Caco-2 (cell line): ENCODE measurements at regions not wholly inside any gene's neighbourhood (a gene's known extent, or its start where the extent isn't known, plus 50 kb on each side); places are given as distances from the start of the nearest gene placed in this dataset.

Experiments used
- BruUV-seq: library from RNA; stranded (reverse); fragments of 400-500 nt; replicated peaks from 2 replicates; lab custom pipeline; 2021; lab: Mats Ljungman, UMichigan
- CTCF ChIA-PET: fragments of 300-600 bp; sonication (Branson Sonifier 250); formaldehyde crosslinking; loops from one replicate; lab custom pipeline; 2022; ENCODE audit warnings: antibody characterized with exemption; lab: Charles Lee
- POLR2A ChIA-PET: fragments of 300-600 bp; sonication (Branson Sonifier 250); formaldehyde crosslinking; loops from one replicate; lab custom pipeline; 2022; ENCODE audit warnings: antibody characterized with exemption; lab: Charles Lee
- DNase-seq, 2 experiments: peaks; one replicate each; pipeline versions ENCODE4 v3.0.0 to v3.0.0-alpha.2; 2020 to 2022
- H3K27me3 ChIP-seq: replicated peaks from 2 replicates; pipeline ENCODE4 v1.6.0; 2011; ENCODE audit warnings: low read length; ENCODE audit not compliant: control insufficient read depth, insufficient read depth
- H3K36me3 ChIP-seq: 2 replicates; pipeline ENCODE4 v1.5.1; 2011; ENCODE audit warnings: low read length; ENCODE audit not compliant: control insufficient read depth, insufficient read depth
- H3K4me1 ChIP-seq: fragments of 250-450 bp; sonication (Bioruptor Pico); 2 replicates; pipeline ENCODE4 v1.5.1; 2020; ENCODE audit warnings: mild to moderate bottlenecking
- H3K4me3 ChIP-seq: 2 replicates; pipeline ENCODE4 v1.5.1; 2011; ENCODE audit warnings: low read depth, mild to moderate bottlenecking, control low read depth, low read length
- H3K9me3 ChIP-seq: fragments of 250-450 bp; sonication (Bioruptor Pico); 2 replicates; pipeline ENCODE4 v1.5.1; 2020; ENCODE audit warnings: mild to moderate bottlenecking, moderate library complexity
- H3K27ac Mint-ChIP-seq: one replicate; pipeline ENCODE4 v1.8.0; 2022; ENCODE audit warnings: mixed read lengths; ENCODE audit not compliant: unreplicated experiment
- H3K27me3 Mint-ChIP-seq: one replicate; pipeline ENCODE4 v1.8.0; 2022; ENCODE audit warnings: mixed read lengths; ENCODE audit not compliant: insufficient read depth, unreplicated experiment
- H3K36me3 Mint-ChIP-seq: one replicate; pipeline ENCODE4 v1.8.0; 2022; ENCODE audit warnings: mild to moderate bottlenecking, mixed read lengths; ENCODE audit not compliant: insufficient read depth, unreplicated experiment
- H3K4me1 Mint-ChIP-seq: one replicate; pipeline ENCODE4 v1.8.0; 2022; ENCODE audit warnings: low read depth, mixed read lengths; ENCODE audit not compliant: unreplicated experiment
- H3K4me3 Mint-ChIP-seq: one replicate; pipeline ENCODE4 v1.8.0; 2022; ENCODE audit warnings: mild to moderate bottlenecking, moderate library complexity, mixed read lengths; ENCODE audit not compliant: unreplicated experiment
- H3K9me3 Mint-ChIP-seq: one replicate; pipeline ENCODE4 v1.8.0; 2022; ENCODE audit warnings: mixed read lengths; ENCODE audit not compliant: unreplicated experiment
- CTCF ChIP-seq, 2 experiments: fragments of 200-600 bp in 1 of 2; IDR thresholded peaks; 1 replicate in 1 of 2; 2 replicates in 1 of 2; pipeline versions ENCODE4 v1.5.1 to v1.8.0; 2011 to 2022; ENCODE audit warnings: antibody characterized with exemption in 1 of 2, control low read depth in 1 of 2, inconsistent platforms in 1 of 2, low read depth in 1 of 2, low read length in 1 of 2, mild to moderate bottlenecking in 1 of 2, moderate library complexity in 1 of 2; ENCODE audit not compliant: insufficient read depth in 1 of 2, severe bottlenecking in 1 of 2, unreplicated experiment in 1 of 2
- intact Hi-C: fragments of 100-400 bp; cut with micrococcal nuclease; formaldehyde crosslinking; loops from one replicate; pipeline ENCODE4 v1.10.0; 2022; ENCODE audit not compliant: unreplicated experiment

GRCh38 chr7:13416544-13416943 lies 572.9 kb downstream of the ETV1 start:
- H3K4me3 ChIP-seq = no peak overlapping the region
- DNase-seq = no peak
- no peak overlapping the region for H3K27ac Mint-ChIP-seq
- BruUV-seq = no TSS peak
- no peaks in the 10 kb centered on the region for H3K36me3 Mint-ChIP-seq
- no peaks in the 10 kb centered on the region for H3K27me3 ChIP-seq
- CTCF ChIA-PET = no interaction called here
- no peak for TF ChIP-seq CTCF (IDR thresholded peaks at IDR 0.05; ENCODE audit: insufficient read depth in 1 of 2, low read depth in 1 of 2, low read length in 1 of 2, severe bottlenecking in 1 of 2, unreplicated experiment in 1 of 2)
- no peaks in the 10 kb centered on the region for H3K36me3 ChIP-seq
- H3K27me3 Mint-ChIP-seq = no peaks in the 10 kb centered on the region
- H3K4me1 Mint-ChIP-seq = no peaks in the 10 kb centered on the region
- no peaks in the 10 kb centered on the region for H3K4me1 ChIP-seq
- peaks cover 3% of the 10 kb centered on the region; the same call in 1 of the 2 replicates for H3K9me3 ChIP-seq
- POLR2A ChIA-PET = no interaction called here
- no peak overlapping the region for H3K4me3 Mint-ChIP-seq
- intact Hi-C loops = no loop called here
- H3K9me3 Mint-ChIP-seq = peaks cover 13% of the 10 kb centered on the region

- no peak for DNase-seq
- Mint-ChIP-seq H3K4me1 (no peaks in the 10 kb centered on the region), H3K36me3 (peaks cover 5% of the 10 kb centered on the region), H3K4me3 (no peak overlapping the region), H3K9me3 (peaks cover 13% of the 10 kb centered on the region), H3K27ac (no peak overlapping the region), H3K27me3 (no peaks in the 10 kb centered on the region)
- Histone ChIP-seq H3K36me3 (no peaks in the 10 kb centered on the region), H3K4me1 (no peaks in the 10 kb centered on the region), H3K27me3 (no peaks in the 10 kb centered on the region), H3K9me3 (peaks cover 3% of the 10 kb centered on the region; the same call in 1 of the 2 replicates), H3K4me3 (no peak overlapping the region)
- intact Hi-C loops = no loop called here
- POLR2A ChIA-PET = no interaction called here
- BruUV-seq = no TSS peak
- CTCF ChIA-PET = no interaction called here
- TF ChIP-seq CTCF (IDR thresholded peaks at IDR 0.05; ENCODE audit: insufficient read depth in 1 of 2, low read depth in 1 of 2, low read length in 1 of 2, severe bottlenecking in 1 of 2, unreplicated experiment in 1 of 2) = no peak
Observed at GRCh38 chr7:13420726-13421125, 568.7 kb downstream of the ETV1 start.

GRCh38 chr7:13421776-13422175 lies 567.7 kb downstream of the ETV1 start:
- no peak for TF ChIP-seq CTCF (IDR thresholded peaks at IDR 0.05; ENCODE audit: insufficient read depth in 1 of 2, low read depth in 1 of 2, low read length in 1 of 2, severe bottlenecking in 1 of 2, unreplicated experiment in 1 of 2)
- H3K9me3 ChIP-seq = peaks cover 3% of the 10 kb centered on the region; the same call in 1 of the 2 replicates
- intact Hi-C loops = no loop called here
- no peak overlapping the region for H3K4me3 Mint-ChIP-seq
- peaks cover 5% of the 10 kb centered on the region for H3K36me3 Mint-ChIP-seq
- H3K27ac Mint-ChIP-seq = no peak overlapping the region
- peak in 1 of 2 experiments; percentile 46 for DNase-seq
- no peaks in the 10 kb centered on the region for H3K4me1 ChIP-seq
- BruUV-seq = no TSS peak
- CTCF ChIA-PET = no interaction called here
- H3K27me3 ChIP-seq = no peaks in the 10 kb centered on the region
- H3K36me3 ChIP-seq = no peaks in the 10 kb centered on the region
- H3K4me3 ChIP-seq = no peak overlapping the region
- H3K9me3 Mint-ChIP-seq = peaks cover 13% of the 10 kb centered on the region
- no peaks in the 10 kb centered on the region for H3K4me1 Mint-ChIP-seq
- POLR2A ChIA-PET = no interaction called here
- H3K27me3 Mint-ChIP-seq = no peaks in the 10 kb centered on the region
